Mesendoderm (in vitro differentiated cells): ENCODE measurements at regions not wholly inside any gene's neighbourhood (a gene's known extent, or its start where the extent isn't known, plus 50 kb on each side); places are given as distances from the start of the nearest gene placed in this dataset.

Source experiments
- DNase-seq: peaks from one replicate; pipeline ENCODE4 v3.0.0; 2013
- H2AK5ac ChIP-seq: 2 replicates; pipeline ENCODE4 v1.6.1; 2013; ENCODE audit warnings: low read length, inconsistent platforms
- H2BK120ac ChIP-seq: 2 replicates; pipeline ENCODE4 v1.6.1; 2013; ENCODE audit warnings: low read depth, mild to moderate bottlenecking, low read length, moderate library complexity, mixed read lengths
- H2BK15ac ChIP-seq: replicated peaks from 2 replicates; pipeline ENCODE4 v1.6.1; 2013; ENCODE audit warnings: low read depth, mild to moderate bottlenecking, moderate library complexity
- H2BK5ac ChIP-seq: 2 replicates; pipeline ENCODE4 v1.6.1; 2013; ENCODE audit warnings: low read length, inconsistent platforms
- H3K18ac ChIP-seq: 2 replicates; pipeline ENCODE4 v1.6.1; 2013; ENCODE audit warnings: mild to moderate bottlenecking, low read length, mixed read lengths
- H3K23ac ChIP-seq: one replicate; pipeline ENCODE4 v1.6.1; 2013; ENCODE audit warnings: low read length
- H3K27ac ChIP-seq: 2 replicates; pipeline ENCODE4 v1.5.1; 2013; ENCODE audit warnings: low read depth, mild to moderate bottlenecking, inconsistent platforms, low read length, moderate library complexity
- H3K27me3 ChIP-seq: 2 replicates; pipeline ENCODE4 v1.6.1; 2013; ENCODE audit warnings: low read length, control low read depth, mild to moderate bottlenecking, inconsistent platforms; ENCODE audit not compliant: insufficient read depth, poor library complexity
- H3K36me3 ChIP-seq: 2 replicates; pipeline ENCODE4 v1.6.1; 2013; ENCODE audit warnings: low read length, inconsistent platforms; ENCODE audit not compliant: control insufficient read depth, insufficient read depth
- H3K4ac ChIP-seq: one replicate; pipeline ENCODE4 v1.6.1; 2013; ENCODE audit warnings: low read depth, mild to moderate bottlenecking, low read length, moderate library complexity
- H3K4me1 ChIP-seq: 2 replicates; pipeline ENCODE4 v1.6.1; 2013; ENCODE audit warnings: low read depth, low read length, inconsistent platforms; ENCODE audit not compliant: control insufficient read depth
- H3K4me2 ChIP-seq: 2 replicates; pipeline ENCODE4 v1.6.1; 2013; ENCODE audit warnings: low read length
- H3K4me3 ChIP-seq: 2 replicates; pipeline ENCODE4 v1.5.1; 2013; ENCODE audit warnings: mild to moderate bottlenecking, low read length
- H3K56ac ChIP-seq: one replicate; pipeline ENCODE4 v1.6.1; 2013; ENCODE audit warnings: low read length
- H3K79me1 ChIP-seq: 2 replicates; pipeline ENCODE4 v1.6.1; 2013; ENCODE audit warnings: low read length, inconsistent platforms
- H3K79me2 ChIP-seq: 2 replicates; pipeline ENCODE4 v1.6.1; 2013; ENCODE audit warnings: mild to moderate bottlenecking, low read length; ENCODE audit not compliant: control insufficient read depth, insufficient read depth
- H3K9ac ChIP-seq: 2 replicates; pipeline ENCODE4 v1.6.1; 2013; ENCODE audit warnings: low read length, inconsistent platforms
- H4K5ac ChIP-seq: one replicate; pipeline ENCODE4 v1.6.1; 2013; ENCODE audit warnings: low read length
- H4K8ac ChIP-seq: one replicate; pipeline ENCODE4 v1.6.1; 2013; ENCODE audit warnings: low read depth, mild to moderate bottlenecking, control low read depth, low read length, moderate library complexity
- WGBS: extraction: QIAGEN DNeasy Blood & Tissue Kit; methylation state at CpG from one replicate; pipeline ENCODE4 v1.1.7; 2013; ENCODE audit warnings: low lambda C conversion rate, missing lambda C conversion rate; ENCODE audit not compliant: insufficient coverage; ENCODE audit errors: extremely low coverage; 5-methylcytosine and 5-hydroxymethylcytosine counted together

GRCh38 chr14:36451310-36452065, 68.5 kb downstream of the NKX2-1 start:
- no peak overlapping the region for H3K9ac ChIP-seq
- H3K27me3 ChIP-seq = no peaks in the 10 kb centered on the region
- no peaks in the 10 kb centered on the region for H3K36me3 ChIP-seq
- no peak overlapping the region for H2AK5ac ChIP-seq
- no peak overlapping the region for H3K4me3 ChIP-seq
- DNase-seq = no peak
- no peak overlapping the region for H3K56ac ChIP-seq
- H3K18ac ChIP-seq = no peak overlapping the region
- H3K23ac ChIP-seq = no peak overlapping the region
- no peak overlapping the region for H3K27ac ChIP-seq
- no peak overlapping the region for H2BK5ac ChIP-seq
- H4K8ac ChIP-seq = no peak overlapping the region
- H2BK120ac ChIP-seq = no peak overlapping the region
- H3K79me1 ChIP-seq = no peaks in the 10 kb centered on the region
- H3K4ac ChIP-seq = no peak overlapping the region
- no peak overlapping the region for H2BK15ac ChIP-seq
- no peaks in the 10 kb centered on the region for H3K79me2 ChIP-seq
- H4K5ac ChIP-seq = no peak overlapping the region
- no peaks in the 10 kb centered on the region for H3K4me1 ChIP-seq
- no peak overlapping the region for H3K4me2 ChIP-seq
- no CpG with 5 or more reads among the region's 8 CpGs for WGBS

- no peak overlapping the region for H2BK15ac ChIP-seq
Observed at GRCh38 chr14:36450550-36450949, 69.5 kb downstream of the NKX2-1 start.

GRCh38 chr14:36449903-36450302, 70.1 kb downstream of the NKX2-1 start:
- no peak overlapping the region for H3K4me3 ChIP-seq
- H3K9ac ChIP-seq = no peak overlapping the region
- WGBS = no CpG with 5 or more reads among the region's 4 CpGs
- no peak overlapping the region for H3K4me2 ChIP-seq
- H2BK120ac ChIP-seq = no peak overlapping the region
- no peak overlapping the region for H4K5ac ChIP-seq
- H3K79me1 ChIP-seq = no peaks in the 10 kb centered on the region
- no peak overlapping the region for H3K27ac ChIP-seq
- no peak overlapping the region for H3K4ac ChIP-seq
- no peak overlapping the region for H3K18ac ChIP-seq
- no peak overlapping the region for H2AK5ac ChIP-seq
- H3K36me3 ChIP-seq = no peaks in the 10 kb centered on the region
- no peaks in the 10 kb centered on the region for H3K79me2 ChIP-seq
- no peaks in the 10 kb centered on the region for H3K27me3 ChIP-seq
- no peak overlapping the region for H3K56ac ChIP-seq
- no peak for DNase-seq
- H2BK5ac ChIP-seq = no peak overlapping the region
- H2BK15ac ChIP-seq = no peak overlapping the region
- no peak overlapping the region for H4K8ac ChIP-seq
- no peaks in the 10 kb centered on the region for H3K4me1 ChIP-seq
- no peak overlapping the region for H3K23ac ChIP-seq

More at GRCh38 chr14:36450550-36450949, 69.5 kb downstream of the NKX2-1 start:
- no peak overlapping the region for H2BK5ac ChIP-seq
- no peak overlapping the region for H3K27ac ChIP-seq
- no peak overlapping the region for H4K5ac ChIP-seq
- no peaks in the 10 kb centered on the region for H3K36me3 ChIP-seq
- H3K4ac ChIP-seq = no peak overlapping the region
- no peak overlapping the region for H3K4me3 ChIP-seq
- H3K79me2 ChIP-seq = no peaks in the 10 kb centered on the region
- peak; percentile 67 for DNase-seq
- no peak overlapping the region for H3K9ac ChIP-seq
- no peak overlapping the region for H3K56ac ChIP-seq
- WGBS = no CpG with 5 or more reads among the region's 4 CpGs
- no peaks in the 10 kb centered on the region for H3K27me3 ChIP-seq
- H3K4me2 ChIP-seq = no peak overlapping the region
- H3K18ac ChIP-seq = no peak overlapping the region
- H3K79me1 ChIP-seq = no peaks in the 10 kb centered on the region
- H3K23ac ChIP-seq = no peak overlapping the region
- no peak overlapping the region for H4K8ac ChIP-seq
- no peak overlapping the region for H2AK5ac ChIP-seq
- H3K4me1 ChIP-seq = no peaks in the 10 kb centered on the region
- no peak overlapping the region for H2BK120ac ChIP-seq

GRCh38 chr14:36443374-36443773, 76.7 kb downstream of the NKX2-1 start:
- no peaks in the 10 kb centered on the region for H3K79me2 ChIP-seq
- no peak overlapping the region for H3K4ac ChIP-seq
- no peak overlapping the region for H3K56ac ChIP-seq
- no peak overlapping the region for H3K4me3 ChIP-seq
- DNase-seq = no peak
- no CpG with 5 or more reads among the region's 4 CpGs for WGBS
- no peaks in the 10 kb centered on the region for H3K27me3 ChIP-seq
- H3K27ac ChIP-seq = no peak overlapping the region
- no peak overlapping the region for H3K18ac ChIP-seq
- H3K4me2 ChIP-seq = no peak overlapping the region
- H3K4me1 ChIP-seq = peaks cover 7% of the 10 kb centered on the region
- H2BK15ac ChIP-seq = no peak overlapping the region
- H3K79me1 ChIP-seq = no peaks in the 10 kb centered on the region
- no peak overlapping the region for H2AK5ac ChIP-seq
- H3K23ac ChIP-seq = no peak overlapping the region
- no peak overlapping the region for H4K5ac ChIP-seq
- no peak overlapping the region for H2BK5ac ChIP-seq
- no peak overlapping the region for H4K8ac ChIP-seq
- H3K9ac ChIP-seq = no peak overlapping the region
- H3K36me3 ChIP-seq = no peaks in the 10 kb centered on the region
- H2BK120ac ChIP-seq = no peak overlapping the region

GRCh38 chr14:36442824-36443241, 77.2 kb downstream of the NKX2-1 start:
- Histone ChIP-seq H3K9ac (no peak overlapping the region), H3K79me1 (no peaks in the 10 kb centered on the region), H3K4ac (no peak overlapping the region), H3K36me3 (no peaks in the 10 kb centered on the region), H2BK5ac (no peak overlapping the region), H3K4me1 (peaks cover 7% of the 10 kb centered on the region), H3K27ac (no peak overlapping the region), H4K5ac (no peak overlapping the region), H4K8ac (no peak overlapping the region), H3K4me3 (no peak overlapping the region), H3K23ac (no peak overlapping the region), H2AK5ac (no peak overlapping the region), H3K27me3 (no peaks in the 10 kb centered on the region), H2BK15ac (no peak overlapping the region), H3K4me2 (no peak overlapping the region), H3K79me2 (no peaks in the 10 kb centered on the region), H3K18ac (no peak overlapping the region), H2BK120ac (no peak overlapping the region), H3K56ac (no peak overlapping the region)
- DNase-seq = peak; percentile 30
- no CpG with 5 or more reads among the region's 4 CpGs for WGBS

GRCh38 chr14:36441283-36441682, 78.7 kb downstream of the NKX2-1 start:
- Histone ChIP-seq H4K5ac (no peak overlapping the region), H2BK5ac (no peak overlapping the region), H3K9ac (no peak overlapping the region), H2AK5ac (no peak overlapping the region), H2BK15ac (no peak overlapping the region), H3K56ac (no peak overlapping the region), H3K27ac (no peak overlapping the region), H3K4ac (no peak overlapping the region), H3K4me1 (peaks cover 7% of the 10 kb centered on the region), H3K79me2 (no peaks in the 10 kb centered on the region), H3K36me3 (no peaks in the 10 kb centered on the region), H3K79me1 (no peaks in the 10 kb centered on the region), H3K4me2 (no peak overlapping the region), H3K27me3 (no peaks in the 10 kb centered on the region), H3K23ac (no peak overlapping the region), H4K8ac (no peak overlapping the region), H2BK120ac (no peak overlapping the region), H3K18ac (no peak overlapping the region), H3K4me3 (no peak overlapping the region)
- no peak for DNase-seq
